SJCRH30 (cell line): ENCODE measurements at regions not wholly inside any gene's neighbourhood (a gene's known extent, or its start where the extent isn't known, plus 50 kb on each side); places are given as distances from the start of the nearest gene placed in this dataset.
A peak's percentile ranks its signal among the peaks of the same experiment; 100 is the strongest.

ENCODE experiments used
- DNase-seq, 2 experiments: peaks; one replicate each; pipeline ENCODE4 v3.0.0-alpha.2; 2015 to 2020
- H3K27ac ChIP-seq: fragments of 250-450 bp; sonication (Bioruptor Pico); 2 replicates; pipeline ENCODE4 v1.5.1; 2020; ENCODE audit warnings: mild to moderate bottlenecking, moderate library complexity
- H3K27me3 ChIP-seq: fragments of 250-450 bp; sonication (Bioruptor Pico); 2 replicates; pipeline ENCODE4 v1.5.1; 2020; ENCODE audit warnings: mild to moderate bottlenecking, moderate library complexity
- H3K36me3 ChIP-seq: fragments of 250-450 bp; sonication (Bioruptor Pico); 2 replicates; pipeline ENCODE4 v1.5.1; 2020; ENCODE audit warnings: mild to moderate bottlenecking, moderate library complexity
- H3K4me1 ChIP-seq: fragments of 250-450 bp; sonication (Bioruptor Pico); 2 replicates; pipeline ENCODE4 v1.5.1; 2020; ENCODE audit warnings: mild to moderate bottlenecking, moderate library complexity
- H3K4me3 ChIP-seq: fragments of 250-450 bp; sonication (Bioruptor Pico); 2 replicates; pipeline ENCODE4 v1.5.1; 2020; ENCODE audit warnings: mild to moderate bottlenecking, moderate library complexity
- H3K9me3 ChIP-seq: fragments of 250-450 bp; sonication (Bioruptor Pico); replicated peaks from 2 replicates; pipeline ENCODE4 v1.5.1; 2020; ENCODE audit warnings: mild to moderate bottlenecking, moderate library complexity

DNA sequence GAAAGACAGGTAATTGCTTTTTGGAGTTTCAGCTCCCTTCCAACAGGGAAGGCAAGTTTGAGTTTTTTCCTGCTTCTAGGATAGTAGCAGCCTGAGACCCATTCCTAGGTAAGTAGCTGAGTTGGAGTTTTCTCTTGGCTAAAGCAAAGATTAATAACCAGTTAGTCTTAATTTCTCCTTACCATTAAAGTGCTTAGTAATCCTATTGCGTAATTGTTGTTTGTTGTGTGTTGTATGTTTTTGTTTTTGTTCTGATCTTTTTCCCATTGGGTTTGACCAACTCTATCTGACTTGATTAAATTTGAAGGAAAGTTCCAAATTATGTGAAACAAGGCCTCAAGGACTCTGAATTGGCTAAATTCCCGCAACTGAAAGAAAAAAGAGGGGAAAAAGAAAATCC, 83.5 kb downstream of the TBX22 start:
- Histone ChIP-seq H3K36me3 (no peaks in the 10 kb centered on the region), H3K4me3 (no peak overlapping the region), H3K27ac (no peak overlapping the region), H3K4me1 (no peaks in the 10 kb centered on the region), H3K9me3 (no peaks in the 10 kb centered on the region), H3K27me3 (no peaks in the 10 kb centered on the region)
- no peak for DNase-seq

- Histone ChIP-seq H3K4me1 (no peaks in the 10 kb centered on the region), H3K4me3 (no peak overlapping the region), H3K27ac (no peak overlapping the region), H3K9me3 (no peaks in the 10 kb centered on the region), H3K27me3 (no peaks in the 10 kb centered on the region), H3K36me3 (no peaks in the 10 kb centered on the region)
- DNase-seq, result no peak
Measured at GRCh38 chrX:80120335-80120734, 105.8 kb downstream of the TBX22 start.

GRCh38 chrX:80138938-80139337, 124.4 kb downstream of the TBX22 start:
- no peaks in the 10 kb centered on the region for H3K4me1 ChIP-seq
- no peaks in the 10 kb centered on the region for H3K27me3 ChIP-seq
- no peak overlapping the region for H3K27ac ChIP-seq
- H3K9me3 ChIP-seq, result no peaks in the 10 kb centered on the region
- H3K36me3 ChIP-seq, result no peaks in the 10 kb centered on the region
- no peak for DNase-seq
- no peak overlapping the region for H3K4me3 ChIP-seq

GRCh38 chrX:80139564-80139963, 125.0 kb downstream of the TBX22 start:
- no peak overlapping the region for H3K4me3 ChIP-seq
- H3K9me3 ChIP-seq, result no peaks in the 10 kb centered on the region
- no peaks in the 10 kb centered on the region for H3K36me3 ChIP-seq
- no peaks in the 10 kb centered on the region for H3K4me1 ChIP-seq
- DNase-seq, result no peak
- H3K27ac ChIP-seq, result no peak overlapping the region
- no peaks in the 10 kb centered on the region for H3K27me3 ChIP-seq

GRCh38 chrX:80170581-80170980, 156.0 kb downstream of the TBX22 start:
- Histone ChIP-seq H3K4me3 (no peak overlapping the region), H3K36me3 (no peaks in the 10 kb centered on the region), H3K27me3 (no peaks in the 10 kb centered on the region), H3K27ac (no peak overlapping the region), H3K9me3 (no peaks in the 10 kb centered on the region), H3K4me1 (no peaks in the 10 kb centered on the region)
- no peak for DNase-seq

DNA sequence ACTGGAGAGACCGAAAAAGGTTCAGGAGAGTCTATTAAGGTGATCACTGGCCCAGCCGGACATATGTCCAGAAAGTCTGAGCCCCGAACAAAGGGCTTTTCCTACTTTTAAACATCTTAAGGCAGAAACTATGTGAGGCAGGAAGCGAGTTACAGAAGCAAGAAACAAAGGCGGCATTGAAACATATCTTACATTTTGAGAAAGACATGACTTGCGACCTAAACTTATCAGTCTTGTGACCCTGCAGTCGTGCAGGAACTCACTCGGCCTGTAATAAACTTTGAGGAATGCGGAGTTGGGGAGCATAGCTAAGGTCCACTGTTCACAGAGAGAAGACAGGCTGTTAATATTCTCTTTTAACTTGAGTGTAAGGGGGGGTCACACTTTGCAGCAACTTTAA, 158.7 kb downstream of the TBX22 start:
- H3K36me3 ChIP-seq, result no peaks in the 10 kb centered on the region
- H3K4me3 ChIP-seq, result no peak overlapping the region
- no peak for DNase-seq
- no peaks in the 10 kb centered on the region for H3K4me1 ChIP-seq
- no peaks in the 10 kb centered on the region for H3K27me3 ChIP-seq
- no peaks in the 10 kb centered on the region for H3K9me3 ChIP-seq
- no peak overlapping the region for H3K27ac ChIP-seq

DNA sequence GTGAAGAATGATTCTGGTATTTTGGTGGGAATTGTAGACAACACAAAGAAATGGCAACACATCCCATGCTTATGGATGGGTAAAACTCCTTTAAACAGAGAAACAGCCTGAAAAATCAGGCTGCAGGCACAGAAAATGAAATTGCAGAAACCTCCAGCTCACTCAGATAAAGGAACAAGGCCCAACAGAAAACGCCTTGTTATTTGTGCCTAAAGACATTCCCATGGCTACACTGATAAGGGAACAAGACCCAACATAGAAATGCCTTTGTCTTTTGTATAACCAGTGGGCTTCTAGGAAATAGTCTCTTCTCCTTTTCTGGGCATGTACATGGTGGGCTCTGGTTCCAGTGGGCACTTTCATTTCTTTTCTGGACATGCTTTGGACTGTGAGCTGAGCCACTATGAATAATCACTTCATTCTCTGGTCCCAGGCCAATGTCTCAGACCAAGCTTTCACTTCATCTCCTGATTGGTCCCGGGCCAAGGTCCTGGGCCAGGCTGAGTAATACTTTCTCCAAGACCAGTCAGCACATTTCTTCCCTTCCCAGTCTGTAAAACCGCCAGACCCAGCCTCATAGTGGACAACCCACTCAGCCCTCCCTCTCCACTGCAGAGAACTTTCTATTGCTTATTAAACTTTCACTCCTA, 160.5 kb downstream of the TBX22 start:
- Histone ChIP-seq H3K4me1 (no peaks in the 10 kb centered on the region), H3K27me3 (no peaks in the 10 kb centered on the region), H3K4me3 (no peak overlapping the region), H3K27ac (no peak overlapping the region), H3K36me3 (no peaks in the 10 kb centered on the region), H3K9me3 (no peaks in the 10 kb centered on the region)
- no peak for DNase-seq

DNA sequence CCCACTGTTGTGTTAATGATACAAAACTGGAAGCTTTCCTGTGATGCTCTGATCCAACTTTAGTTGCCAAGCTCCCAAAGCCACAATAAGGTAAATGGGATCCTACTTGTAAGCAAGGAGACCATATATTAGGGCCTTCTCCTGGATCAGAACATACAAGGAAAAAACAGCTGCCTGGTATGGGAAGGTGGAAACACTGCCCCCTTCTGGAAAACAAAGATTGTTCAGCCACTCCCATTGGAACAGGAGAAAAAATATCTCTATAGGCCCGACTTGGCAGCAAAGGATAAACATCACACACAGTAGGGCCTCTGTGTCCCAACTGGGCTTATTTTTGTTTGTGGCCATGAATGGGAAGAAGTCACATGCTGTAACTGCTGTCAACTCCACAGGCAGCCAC, 166.5 kb downstream of the TBX22 start:
- H3K9me3 ChIP-seq, result no peaks in the 10 kb centered on the region
- no peak overlapping the region for H3K4me3 ChIP-seq
- no peaks in the 10 kb centered on the region for H3K4me1 ChIP-seq
- no peak overlapping the region for H3K27ac ChIP-seq
- H3K36me3 ChIP-seq, result no peaks in the 10 kb centered on the region
- no peaks in the 10 kb centered on the region for H3K27me3 ChIP-seq
- DNase-seq, result peak in 1 of 2 experiments; percentile 13

- Histone ChIP-seq H3K9me3 (no peaks in the 10 kb centered on the region), H3K4me3 (no peak overlapping the region), H3K27ac (no peak overlapping the region), H3K27me3 (no peaks in the 10 kb centered on the region), H3K36me3 (no peaks in the 10 kb centered on the region), H3K4me1 (no peaks in the 10 kb centered on the region)
- no peak for DNase-seq
Measured at GRCh38 chrX:80184854-80185253, 170.3 kb downstream of the TBX22 start.

- Histone ChIP-seq H3K27me3 (no peaks in the 10 kb centered on the region), H3K9me3 (no peaks in the 10 kb centered on the region), H3K27ac (no peak overlapping the region), H3K4me3 (no peak overlapping the region), H3K4me1 (no peaks in the 10 kb centered on the region), H3K36me3 (no peaks in the 10 kb centered on the region)
- no peak for DNase-seq
Measured at GRCh38 chrX:80206647-80207046, 192.1 kb downstream of the TBX22 start.

DNA sequence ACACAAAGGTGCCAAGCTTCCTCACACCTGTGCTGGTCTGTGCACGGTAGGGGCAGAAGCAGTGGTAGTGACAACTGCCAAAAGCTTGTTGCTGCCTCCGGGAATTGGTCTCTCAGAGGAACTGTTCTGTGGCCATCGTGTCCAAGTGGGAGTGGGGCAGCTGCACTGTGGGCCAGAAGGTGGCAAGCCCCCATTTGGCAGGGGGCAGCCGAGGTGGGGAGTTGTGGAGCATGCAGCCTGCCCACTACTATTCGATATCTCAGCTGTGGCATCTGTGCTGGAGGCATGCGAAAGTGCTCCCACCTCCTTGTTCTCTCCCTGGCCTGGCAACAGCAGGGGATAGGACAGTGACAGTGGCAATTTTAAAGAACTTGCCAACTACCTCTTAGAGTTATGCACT, 192.8 kb downstream of the TBX22 start:
- H3K4me1 ChIP-seq, result no peaks in the 10 kb centered on the region
- no peak for DNase-seq
- no peaks in the 10 kb centered on the region for H3K27me3 ChIP-seq
- no peak overlapping the region for H3K4me3 ChIP-seq
- H3K9me3 ChIP-seq, result no peaks in the 10 kb centered on the region
- no peak overlapping the region for H3K27ac ChIP-seq
- no peaks in the 10 kb centered on the region for H3K36me3 ChIP-seq

- Histone ChIP-seq H3K4me1 (no peaks in the 10 kb centered on the region), H3K27ac (no peak overlapping the region), H3K9me3 (no peaks in the 10 kb centered on the region), H3K27me3 (no peaks in the 10 kb centered on the region), H3K4me3 (no peak overlapping the region), H3K36me3 (no peaks in the 10 kb centered on the region)
- DNase-seq, result no peak
Measured at GRCh38 chrX:80216086-80216485, 201.5 kb downstream of the TBX22 start.

- H3K27ac ChIP-seq, result no peak overlapping the region
- no peaks in the 10 kb centered on the region for H3K27me3 ChIP-seq
- no peaks in the 10 kb centered on the region for H3K4me1 ChIP-seq
- H3K9me3 ChIP-seq, result no peaks in the 10 kb centered on the region
- no peak for DNase-seq
- no peak overlapping the region for H3K4me3 ChIP-seq
- H3K36me3 ChIP-seq, result no peaks in the 10 kb centered on the region
Measured at GRCh38 chrX:80223982-80224579, 196.2 kb upstream of the TENT5D start.

GRCh38 chrX:80229626-80230025, 190.6 kb upstream of the TENT5D start:
- Histone ChIP-seq H3K9me3 (no peaks in the 10 kb centered on the region), H3K4me3 (no peak overlapping the region), H3K27ac (no peak overlapping the region), H3K27me3 (no peaks in the 10 kb centered on the region), H3K4me1 (no peaks in the 10 kb centered on the region), H3K36me3 (no peaks in the 10 kb centered on the region)
- DNase-seq, result no peak

DNA sequence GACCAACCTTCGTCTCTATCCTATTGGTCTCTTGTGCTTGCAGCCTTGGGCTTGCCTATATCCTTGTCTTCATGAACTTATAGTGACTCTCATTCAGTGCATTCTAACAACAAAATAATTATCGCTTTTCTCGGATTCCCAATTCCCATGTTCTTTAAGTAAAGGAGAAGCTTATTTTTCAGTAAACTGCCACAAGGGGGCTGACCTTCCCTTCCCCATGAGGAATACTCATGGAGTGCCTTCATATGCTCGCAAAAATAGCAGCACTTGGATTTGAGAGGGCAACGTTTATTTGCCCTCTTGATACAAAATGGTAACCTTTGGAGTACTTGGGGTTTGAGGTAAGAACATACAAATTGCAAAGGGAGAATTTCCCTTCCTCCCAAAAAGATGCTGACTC, 183.2 kb upstream of the TENT5D start:
- H3K9me3 ChIP-seq, result no peaks in the 10 kb centered on the region
- DNase-seq, result peak in 1 of 2 experiments; percentile 1
- no peaks in the 10 kb centered on the region for H3K4me1 ChIP-seq
- H3K27me3 ChIP-seq, result no peaks in the 10 kb centered on the region
- no peak overlapping the region for H3K27ac ChIP-seq
- no peak overlapping the region for H3K4me3 ChIP-seq
- H3K36me3 ChIP-seq, result no peaks in the 10 kb centered on the region

- H3K4me3 ChIP-seq, result no peak overlapping the region
- no peaks in the 10 kb centered on the region for H3K36me3 ChIP-seq
- no peak overlapping the region for H3K27ac ChIP-seq
- no peaks in the 10 kb centered on the region for H3K4me1 ChIP-seq
- no peaks in the 10 kb centered on the region for H3K9me3 ChIP-seq
- DNase-seq, result no peak
- H3K27me3 ChIP-seq, result no peaks in the 10 kb centered on the region
Measured at GRCh38 chrX:80246271-80246670, 174.0 kb upstream of the TENT5D start.
